ENCODE measurements at regions not wholly inside any gene's neighbourhood (a gene's known extent, or its start where the extent isn't known, plus 50 kb on each side); places are given as distances from the start of the nearest gene placed in this dataset.

DNA sequence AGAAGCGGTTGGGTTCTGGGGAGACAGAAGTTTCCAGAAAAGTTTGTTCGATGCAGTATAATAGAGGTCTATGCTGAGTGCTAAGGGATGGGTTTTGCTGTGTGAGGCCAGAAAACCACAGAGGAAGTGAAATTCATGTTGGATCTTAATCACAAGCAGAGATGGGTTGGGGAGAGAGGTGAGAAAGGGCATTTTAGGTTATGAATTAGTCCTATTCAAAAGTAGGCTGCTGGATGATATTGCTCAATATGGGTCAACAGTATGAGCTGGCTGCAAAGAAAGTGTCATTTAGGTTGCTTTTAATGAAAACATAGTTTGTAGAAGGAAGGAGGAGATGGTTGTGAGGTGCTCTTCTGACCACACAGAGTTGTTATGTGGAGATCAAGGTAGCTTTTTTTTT, 118.8 kb upstream of the LHCGR start:
- intact Hi-C loops (cut with micrococcal nuclease; ENCODE audit: unreplicated experiment) (no loop called here), in situ Hi-C loops (cut with HindIII; ENCODE audit: low pct_unique_long_range_greater_than_20kb, low sequenced_read_pairs) (no loop called here)
- H3K36me3 ChIP-seq (ENCODE audit: control insufficient read depth, insufficient read depth, low read length), result no peaks in the 10 kb centered on the region
- no peak overlapping the region for H3K27ac ChIP-seq (ENCODE audit: low read length)
- DNase-seq (ENCODE audit: low read depth, low spot score) (no peak), ATAC-seq (no peak)
- no TSS peak for BruUV-seq (replicated peaks)
- H3K9me3 ChIP-seq (ENCODE audit: control insufficient read depth, insufficient read depth, low read depth, low read length), result no peaks in the 10 kb centered on the region
- H3K4me3 ChIP-seq (ENCODE audit: low read depth in 2 of 2, low read length in 2 of 2), result no peak overlapping the region
- ChIA-PET CTCF (no interaction called here), POLR2A (no interaction called here)
- TF ChIP-seq SIN3A (IDR thresholded peaks at IDR 0.05; ENCODE audit: borderline replicate concordance, insufficient read depth, low read depth, low read length) (no peak), POLR2AphosphoS5 (IDR thresholded peaks at IDR 0.05; ENCODE audit: low read depth, low read length) (no peak), TCF7L2 (IDR thresholded peaks at IDR 0.05; ENCODE audit: low read depth, low read length) (no peak), CTCF (IDR thresholded peaks at IDR 0.05) (no peak)
- TF ChIP-seq, protein P1, sequence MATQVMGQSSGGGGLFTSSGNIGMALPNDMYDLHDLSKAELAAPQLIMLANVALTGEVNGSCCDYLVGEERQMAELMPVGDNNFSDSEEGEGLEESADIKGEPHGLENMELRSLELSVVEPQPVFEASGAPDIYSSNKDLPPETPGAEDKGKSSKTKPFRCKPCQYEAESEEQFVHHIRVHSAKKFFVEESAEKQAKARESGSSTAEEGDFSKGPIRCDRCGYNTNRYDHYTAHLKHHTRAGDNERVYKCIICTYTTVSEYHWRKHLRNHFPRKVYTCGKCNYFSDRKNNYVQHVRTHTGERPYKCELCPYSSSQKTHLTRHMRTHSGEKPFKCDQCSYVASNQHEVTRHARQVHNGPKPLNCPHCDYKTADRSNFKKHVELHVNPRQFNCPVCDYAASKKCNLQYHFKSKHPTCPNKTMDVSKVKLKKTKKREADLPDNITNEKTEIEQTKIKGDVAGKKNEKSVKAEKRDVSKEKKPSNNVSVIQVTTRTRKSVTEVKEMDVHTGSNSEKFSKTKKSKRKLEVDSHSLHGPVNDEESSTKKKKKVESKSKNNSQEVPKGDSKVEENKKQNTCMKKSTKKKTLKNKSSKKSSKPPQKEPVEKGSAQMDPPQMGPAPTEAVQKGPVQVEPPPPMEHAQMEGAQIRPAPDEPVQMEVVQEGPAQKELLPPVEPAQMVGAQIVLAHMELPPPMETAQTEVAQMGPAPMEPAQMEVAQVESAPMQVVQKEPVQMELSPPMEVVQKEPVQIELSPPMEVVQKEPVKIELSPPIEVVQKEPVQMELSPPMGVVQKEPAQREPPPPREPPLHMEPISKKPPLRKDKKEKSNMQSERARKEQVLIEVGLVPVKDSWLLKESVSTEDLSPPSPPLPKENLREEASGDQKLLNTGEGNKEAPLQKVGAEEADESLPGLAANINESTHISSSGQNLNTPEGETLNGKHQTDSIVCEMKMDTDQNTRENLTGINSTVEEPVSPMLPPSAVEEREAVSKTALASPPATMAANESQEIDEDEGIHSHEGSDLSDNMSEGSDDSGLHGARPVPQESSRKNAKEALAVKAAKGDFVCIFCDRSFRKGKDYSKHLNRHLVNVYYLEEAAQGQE (IDR thresholded peaks at IDR 0.05; ENCODE audit: insufficient read depth in 1 of 2, low read depth in 2 of 2, low read length in 1 of 2), result no peak
- H3K4me1 ChIP-seq (ENCODE audit: control insufficient read depth, insufficient read depth, low read length), result no peaks in the 10 kb centered on the region
- no peaks in the 10 kb centered on the region; the same call in 1 of the 2 replicates for H3K27me3 ChIP-seq (ENCODE audit: control insufficient read depth, insufficient read depth, low read length)

GRCh38 chr2:48873666-48874065, 118.1 kb upstream of the LHCGR start:
- DNase-seq (ENCODE audit: low read depth, low spot score) (no peak), ATAC-seq (no peak)
- no peak for TF ChIP-seq SIN3A (IDR thresholded peaks at IDR 0.05; ENCODE audit: borderline replicate concordance, insufficient read depth, low read depth, low read length)
- no peak for TF ChIP-seq POLR2AphosphoS5 (IDR thresholded peaks at IDR 0.05; ENCODE audit: low read depth, low read length)
- no peak for TF ChIP-seq CTCF (IDR thresholded peaks at IDR 0.05)
- TF ChIP-seq, protein P1 (IDR thresholded peaks at IDR 0.05; ENCODE audit: insufficient read depth in 1 of 2, low read depth in 2 of 2, low read length in 1 of 2), result no peak
- TF ChIP-seq TCF7L2 (IDR thresholded peaks at IDR 0.05; ENCODE audit: low read depth, low read length), result no peak
- H3K27ac ChIP-seq (ENCODE audit: low read length), result no peak overlapping the region
- no peak overlapping the region for H3K4me3 ChIP-seq (ENCODE audit: low read depth in 2 of 2, low read length in 2 of 2)
- H3K4me1 ChIP-seq (ENCODE audit: control insufficient read depth, insufficient read depth, low read length), result no peaks in the 10 kb centered on the region
- ChIA-PET CTCF (no interaction called here), POLR2A (no interaction called here)
- in situ Hi-C loops (cut with HindIII; ENCODE audit: low pct_unique_long_range_greater_than_20kb, low sequenced_read_pairs), result no loop called here
- H3K36me3 ChIP-seq (ENCODE audit: control insufficient read depth, insufficient read depth, low read length), result no peaks in the 10 kb centered on the region
- no peaks in the 10 kb centered on the region; the same call in 1 of the 2 replicates for H3K27me3 ChIP-seq (ENCODE audit: control insufficient read depth, insufficient read depth, low read length)
- no TSS peak for BruUV-seq (replicated peaks)
- intact Hi-C loops (cut with micrococcal nuclease; ENCODE audit: unreplicated experiment), result no loop called here
- H3K9me3 ChIP-seq (ENCODE audit: control insufficient read depth, insufficient read depth, low read depth, low read length), result no peaks in the 10 kb centered on the region
